A549 (cell line): ENCODE measurements at regions not wholly inside any gene's neighbourhood (a gene's known extent, or its start where the extent isn't known, plus 50 kb on each side); places are given as distances from the start of the nearest gene placed in this dataset.
A peak's percentile ranks its signal among the peaks of the same experiment; 100 is the strongest.
"Not testable (repeated sequence)": the region's sequence is repeated elsewhere in the genome, so short reads cannot be mapped to it uniquely, and the experiment has no call there.

ENCODE experiments used
- ATAC-seq, 2 experiments: fragments of 200-7000 bp in 1 of 2; fragments of >200 bp in 1 of 2; cut with Nextera tagmentation in 1 of 2; cut with Tn5 transposase in 1 of 2; 3 replicates each; pipeline versions ENCODE4 v1.8.0 to v1.9.1; 2018 to 2020; ENCODE audit warnings: mild to moderate bottlenecking in 1 of 2, moderate library complexity in 1 of 2
- CTCF ChIA-PET: fragments of 300-600 bp; sonication (Branson Sonifier 250); formaldehyde crosslinking; extraction: SDS; loops from one replicate; lab custom pipeline; 2021; ENCODE audit warnings: antibody characterized with exemption, inconsistent platforms; lab: Yijun Ruan, JAX
- POLR2A ChIA-PET: fragments of 350-600 bp; formaldehyde crosslinking; extraction: SDS; loops from one replicate; lab custom pipeline; 2021; ENCODE audit warnings: antibody characterized with exemption, inconsistent platforms; lab: Yijun Ruan, JAX
- DNase-seq, 2 experiments: peaks; one replicate each; pipeline versions ENCODE4 v3.0.0 to v3.0.0-alpha.2; 2011 to 2016; ENCODE audit warnings: low read depth in 1 of 2, low spot score in 1 of 2
- FAIRE-seq: peaks from 2 replicates; lab custom pipeline; 2011; peaks lifted over from hg19 to GRCh38; lab: Jason Lieb, UNC
- H3K27ac ChIP-seq, 2 experiments: fragments of >200 bp; sonication (Bioruptor Twin); formaldehyde crosslinking; 3 replicates each; pipeline ENCODE4 v1.5.1; 2016 to 2017
- H3K4me1 ChIP-seq: fragments of >200 bp; sonication (Bioruptor Twin); formaldehyde crosslinking; 3 replicates; pipeline ENCODE4 v1.6.1; 2016
- H3K4me2 ChIP-seq: fragments of >200 bp; sonication (Bioruptor Twin); formaldehyde crosslinking; 3 replicates; pipeline ENCODE4 v1.6.1; 2016
- H3K4me3 ChIP-seq: fragments of >200 bp; sonication (Bioruptor Twin); formaldehyde crosslinking; 3 replicates; pipeline ENCODE4 v1.5.1; 2016
- H3K9me3 ChIP-seq: fragments of >200 bp; sonication (Bioruptor Twin); formaldehyde crosslinking; 3 replicates; pipeline ENCODE4 v1.6.1; 2016
- CEBPB ChIP-seq, 2 experiments: fragments of >200 bp in 1 of 2; sonication (Bioruptor Twin) in 1 of 2; formaldehyde crosslinking in 1 of 2; IDR thresholded peaks; 2 replicates each; pipeline ENCODE4 v1.6.1; 2012 to 2016
- ESRRA ChIP-seq: fragments of 150-350 bp; IDR thresholded peaks from 2 replicates; pipeline ENCODE4 v1.6.1; 2014; ENCODE audit warnings: mild to moderate bottlenecking, low read length, borderline replicate concordance
- FOSL2 ChIP-seq, 2 experiments: fragments of 450-650 bp in 1 of 2; fragments of >200 bp in 1 of 2; sonication (Bioruptor Twin) in 1 of 2; formaldehyde crosslinking; IDR thresholded peaks; 2 replicates each; pipeline versions ENCODE4 v1.5.0 to v1.6.1; 2016 to 2020; ENCODE audit warnings: mild to moderate bottlenecking in 1 of 2, moderate library complexity in 1 of 2
- FOXS1 ChIP-seq: fragments of 250-450 bp; sonication (Bioruptor Pico); IDR thresholded peaks from 2 replicates; pipeline ENCODE4 v1.5.0; 2020; ENCODE audit warnings: mild to moderate bottlenecking, moderate library complexity
- GATA3 ChIP-seq: IDR thresholded peaks from 2 replicates; pipeline ENCODE4 v1.6.1; 2012; ENCODE audit warnings: borderline replicate concordance
- HMGXB4 ChIP-seq: fragments of 250-450 bp; sonication (Bioruptor Pico); IDR thresholded peaks from 2 replicates; pipeline ENCODE4 v1.5.0; 2021; ENCODE audit warnings: mild to moderate bottlenecking, moderate library complexity, borderline replicate concordance
- HOXA7 ChIP-seq: fragments of 250-450 bp; sonication (Bioruptor Pico); IDR thresholded peaks from 2 replicates; pipeline ENCODE4 v1.5.0; 2020; ENCODE audit warnings: mild to moderate bottlenecking, moderate library complexity
- MAX ChIP-seq: IDR thresholded peaks from 2 replicates; pipeline ENCODE4 v1.6.1; 2012
- NPAS2 ChIP-seq: fragments of 250-450 bp; sonication (Bioruptor Pico); IDR thresholded peaks from 2 replicates; pipeline ENCODE4 v1.8.0; 2022; ENCODE audit warnings: mild to moderate bottlenecking, moderate library complexity, borderline replicate concordance
- PHF8 ChIP-seq: fragments of 200-600 bp; sonication (generic); IDR thresholded peaks from 2 replicates; pipeline ENCODE4 v1.6.1; 2016; ENCODE audit warnings: low read depth, mild to moderate bottlenecking, antibody characterized with exemption, moderate library complexity, borderline replicate concordance
- POLR2AphosphoS2 ChIP-seq: conservative IDR thresholded peaks from 2 replicates; pipeline ENCODE4 v1.6.1; 2012; ENCODE audit warnings: low read length, improper control_type of control experiment, inconsistent platforms
- RAD21 ChIP-seq, 2 experiments: fragments of >200 bp in 1 of 2; sonication (Bioruptor Twin) in 1 of 2; formaldehyde crosslinking in 1 of 2; IDR thresholded peaks in 1 of 2; conservative IDR thresholded peaks in 1 of 2; 2 replicates in 1 of 2; 3 replicates in 1 of 2; pipeline ENCODE4 v1.6.1; 2012 to 2018; ENCODE audit warnings: inconsistent platforms in 1 of 2
- REST ChIP-seq: fragments of 200-600 bp; sonication (generic); IDR thresholded peaks from 2 replicates; pipeline ENCODE4 v1.6.1; 2016; ENCODE audit warnings: antibody characterized with exemption, mild to moderate bottlenecking, moderate library complexity
- RNF2 ChIP-seq: fragments of 200-600 bp; sonication (generic); IDR thresholded peaks from 2 replicates; pipeline ENCODE4 v1.6.1; 2016; ENCODE audit warnings: low read depth, mild to moderate bottlenecking, antibody characterized with exemption, moderate library complexity, borderline replicate concordance
- SREBF2 ChIP-seq: fragments of 450-650 bp; IDR thresholded peaks from 2 replicates; pipeline ENCODE4 v1.6.1; 2014; ENCODE audit warnings: mild to moderate bottlenecking, moderate library complexity
- TP53 ChIP-seq: fragments of 250-450 bp; sonication (Bioruptor Pico); IDR thresholded peaks from 2 replicates; pipeline ENCODE4 v1.5.0; 2021; ENCODE audit warnings: mild to moderate bottlenecking, moderate library complexity
- ZC3H11A ChIP-seq: fragments of 450-650 bp; IDR thresholded peaks from 2 replicates; pipeline ENCODE4 v1.6.1; 2014; ENCODE audit warnings: antibody characterized with exemption, mild to moderate bottlenecking
- WGBS: methylation state at CpG from one replicate; pipeline ENCODE4 v1.1.6; 2017; ENCODE audit errors: missing lambda C conversion rate; 5-methylcytosine and 5-hydroxymethylcytosine counted together

GRCh38 chr7:133165529-133165928 is 83.6 kb upstream of the CHCHD3 start:
- CTCF ChIA-PET = no interaction called here
- Histone ChIP-seq H3K4me1 (no peaks in the 10 kb centered on the region), H3K4me2 (no peak overlapping the region), H3K4me3 (no peak overlapping the region), H3K27ac (no peak overlapping the region), H3K9me3 (no peaks in the 10 kb centered on the region)
- ATAC-seq (no peak), DNase-seq (no peak), FAIRE-seq (no peak)
- WGBS = 62% methylated on average over 4 of the region's 4 CpGs
- TF ChIP-seq FOXS1 (CRISPR knock-in tag) (no peak), SREBF2 (no peak), ESRRA (no peak)
- POLR2A ChIA-PET = no interaction called here

- WGBS = 32% methylated on average over 5 of the region's 5 CpGs
- Histone ChIP-seq H3K4me2 (no peak overlapping the region), H3K9me3 (no peaks in the 10 kb centered on the region), H3K4me3 (no peak overlapping the region), H3K27ac (no peak overlapping the region), H3K4me1 (no peaks in the 10 kb centered on the region)
- FAIRE-seq (no peak), ATAC-seq (0 out of 6 replicates have a peak, but pooled peaks of 1 of the 2 experiments have one; percentile 39), DNase-seq (no peak)
- ChIA-PET CTCF (no interaction called here), POLR2A (no interaction called here)
- TF ChIP-seq PHF8 (no peak), FOSL2 (IDR thresholded peaks at IDR 0.05) (no peak), FOSL2 (CRISPR knock-in tag; IDR thresholded peaks at IDR 0.05) (no peak), RNF2 (no peak), NPAS2 (CRISPR knock-in tag) (no peak)
These were observed 85.4 kb upstream of the CHCHD3 start for GRCh38 chr7:133167300-133167699.

GRCh38 chr7:133169167-133169822 is 83.6 kb upstream of the EXOC4 start:
- H3K4me3 ChIP-seq, ATAC-seq, H3K4me1 ChIP-seq, H3K4me2 ChIP-seq, H3K27ac ChIP-seq, FAIRE-seq, POLR2A ChIA-PET, H3K9me3 ChIP-seq, CTCF ChIA-PET, DNase-seq: not testable (repeated sequence)
- WGBS = 30% methylated on average over 10 of the region's 11 CpGs
- TF ChIP-seq CEBPB (IDR thresholded peaks at IDR 0.05) = peak in 1 of 2 experiments; percentile 6; a peak in 1 of 4 replicates

- FAIRE-seq, H3K4me3 ChIP-seq, H3K4me2 ChIP-seq, DNase-seq, CTCF ChIA-PET, H3K4me1 ChIP-seq, POLR2A ChIA-PET, ATAC-seq, H3K27ac ChIP-seq: not testable (repeated sequence)
- peaks cover 19% of the 10 kb centered on the region; the same call in 2 of the 3 replicates for H3K9me3 ChIP-seq
- WGBS = 89% methylated on average over 11 of the region's 24 CpGs
These were observed 75.4 kb upstream of the EXOC4 start for GRCh38 chr7:133177476-133177875.

- DNase-seq = no peak
- no peak overlapping the region for H3K27ac ChIP-seq
- ChIA-PET POLR2A (no interaction called here), CTCF (interaction anchor here (1.2 kb wide), 1 partner anchor 14 kb away, joined by 5 read pairs; no protein-coding TSS in a partner anchor)
- no peak for ATAC-seq
- H3K4me3 ChIP-seq = no peak overlapping the region
- no peak overlapping the region for H3K4me2 ChIP-seq
- no peak for FAIRE-seq
- no peaks in the 10 kb centered on the region for H3K4me1 ChIP-seq
- H3K9me3 ChIP-seq = peaks cover 5% of the 10 kb centered on the region; the same call in 1 of the 3 replicates
- WGBS = 39% methylated on average over 4 of the region's 4 CpGs
- TF ChIP-seq FOXS1 (CRISPR knock-in tag) (no peak), RAD21 (conservative IDR thresholded peaks at IDR 0.05 in 1 of 2, IDR thresholded peaks at IDR 0.05 in 1 of 2) (no peak), HOXA7 (CRISPR knock-in tag) (no peak), HMGXB4 (CRISPR knock-in tag) (no peak), TP53 (CRISPR knock-in tag) (no peak), MAX (no peak), GATA3 (no peak), ZC3H11A (no peak), POLR2AphosphoS2 (no peak), REST (no peak), FOSL2 (IDR thresholded peaks at IDR 0.05) (no peak), FOSL2 (CRISPR knock-in tag; IDR thresholded peaks at IDR 0.05) (no peak)
These were observed 72.2 kb upstream of the EXOC4 start for GRCh38 chr7:133180717-133181116.
